Osteoblast (primary cell): ENCODE measurements at regions not wholly inside any gene's neighbourhood (a gene's known extent, or its start where the extent isn't known, plus 50 kb on each side); places are given as distances from the start of the nearest gene placed in this dataset.
"Not testable (repeated sequence)": the region's sequence is repeated elsewhere in the genome, so short reads cannot be mapped to it uniquely, and the experiment has no call there.

Experiments used
- DNase-seq: peaks from one replicate; pipeline ENCODE4 v3.0.0; 2011; ENCODE audit warnings: low spot score, mixed read lengths; ENCODE audit not compliant: insufficient read length; ENCODE audit errors: missing footprints
- H2AFZ ChIP-seq: 2 replicates; pipeline ENCODE4 v1.6.0; 2011; ENCODE audit warnings: mild to moderate bottlenecking, low read length
- H3K27ac ChIP-seq: 2 replicates; pipeline ENCODE4 v1.5.1; 2011; ENCODE audit warnings: mild to moderate bottlenecking, low read depth, low read length, moderate library complexity
- H3K27me3 ChIP-seq: 2 replicates; pipeline ENCODE4 v1.6.0; 2012; ENCODE audit warnings: mild to moderate bottlenecking, control low read depth, inconsistent platforms, low read length, moderate library complexity; ENCODE audit not compliant: insufficient read depth
- H3K36me3 ChIP-seq: 2 replicates; pipeline ENCODE4 v1.5.1; 2011; ENCODE audit warnings: mild to moderate bottlenecking, low read length, control low read depth, moderate library complexity; ENCODE audit not compliant: insufficient read depth
- H3K4me1 ChIP-seq: 2 replicates; pipeline ENCODE4 v1.5.1; 2011; ENCODE audit warnings: mild to moderate bottlenecking, low read length, control low read depth, moderate library complexity; ENCODE audit not compliant: insufficient read depth
- H3K4me2 ChIP-seq: 2 replicates; pipeline ENCODE4 v1.6.0; 2011; ENCODE audit warnings: mild to moderate bottlenecking, low read length; ENCODE audit not compliant: insufficient read depth
- H3K4me3 ChIP-seq: fragments of 200-600 bp; sonication (generic); 3 replicates; pipeline ENCODE4 v1.5.1; 2012; ENCODE audit warnings: mild to moderate bottlenecking, low read length, inconsistent platforms; ENCODE audit not compliant: insufficient read depth
- H3K79me2 ChIP-seq: 2 replicates; pipeline ENCODE4 v1.6.0; 2012; ENCODE audit warnings: mild to moderate bottlenecking, low read length, control low read depth, inconsistent platforms; ENCODE audit not compliant: insufficient read depth
- H3K9me3 ChIP-seq: 2 replicates; pipeline ENCODE4 v1.5.1; 2011; ENCODE audit warnings: low read depth, low read length, control low read depth
- H4K20me1 ChIP-seq: 2 replicates; pipeline ENCODE4 v1.6.0; 2012; ENCODE audit warnings: mild to moderate bottlenecking, low read length, control low read depth; ENCODE audit not compliant: insufficient read depth
- CTCF ChIP-seq: IDR thresholded peaks from 2 replicates; pipeline ENCODE4 v1.5.1; 2011; ENCODE audit warnings: mild to moderate bottlenecking, low read depth, low read length, moderate library complexity; ENCODE audit errors: extremely low read depth

- no peaks in the 10 kb centered on the region for H4K20me1 ChIP-seq
- no peak for DNase-seq
- H3K4me1 ChIP-seq = no peaks in the 10 kb centered on the region
- H3K4me3 ChIP-seq = no peak overlapping the region
- H3K79me2 ChIP-seq = no peaks in the 10 kb centered on the region
- no peak overlapping the region for H2AFZ ChIP-seq
- no peaks in the 10 kb centered on the region for H3K36me3 ChIP-seq
- peaks cover 3% of the 10 kb centered on the region for H3K9me3 ChIP-seq
- no peak for TF ChIP-seq CTCF
- no peaks in the 10 kb centered on the region for H3K27me3 ChIP-seq
- no peak overlapping the region for H3K4me2 ChIP-seq
- H3K27ac ChIP-seq = no peak overlapping the region
Observed at GRCh38 chr6:68024570-68025269, 610.4 kb upstream of the ADGRB3 start.

GRCh38 chr6:68022968-68023367 is 612.1 kb upstream of the ADGRB3 start:
- H3K4me3 ChIP-seq, DNase-seq, H3K36me3 ChIP-seq, H3K27ac ChIP-seq, H3K79me2 ChIP-seq, H2AFZ ChIP-seq, H3K4me2 ChIP-seq, H4K20me1 ChIP-seq, H3K9me3 ChIP-seq, H3K4me1 ChIP-seq, H3K27me3 ChIP-seq: not testable (repeated sequence)

- Histone ChIP-seq H3K9me3 (no peaks in the 10 kb centered on the region), H3K27me3 (no peaks in the 10 kb centered on the region), H2AFZ (no peak overlapping the region), H3K79me2 (no peaks in the 10 kb centered on the region), H3K27ac (no peak overlapping the region), H3K4me3 (no peak overlapping the region), H3K4me1 (no peaks in the 10 kb centered on the region), H3K4me2 (no peak overlapping the region), H4K20me1 (no peaks in the 10 kb centered on the region), H3K36me3 (no peaks in the 10 kb centered on the region)
- no peak for DNase-seq
- TF ChIP-seq CTCF = no peak
Observed at GRCh38 chr6:68013780-68014515, 621.1 kb upstream of the ADGRB3 start.

GRCh38 chr6:68012822-68013221 is 622.3 kb upstream of the ADGRB3 start:
- no peak for TF ChIP-seq CTCF

More at GRCh38 chr6:68012822-68013221, 622.3 kb upstream of the ADGRB3 start:
- Histone ChIP-seq H3K9me3 (peaks cover 2% of the 10 kb centered on the region), H3K27ac (no peak overlapping the region), H3K4me1 (no peaks in the 10 kb centered on the region), H3K4me2 (no peak overlapping the region), H2AFZ (no peak overlapping the region), H3K79me2 (no peaks in the 10 kb centered on the region), H4K20me1 (no peaks in the 10 kb centered on the region), H3K4me3 (no peak overlapping the region), H3K27me3 (no peaks in the 10 kb centered on the region), H3K36me3 (no peaks in the 10 kb centered on the region)
- no peak for DNase-seq
